Stimulated activated effector memory CD8-positive, alpha-beta T cell treated with anti-CD3 and anti-CD28 coated beads, Interleukin-12 subunit alpha, Interleukin-12 subunit beta, amount 100 ng/mL, for 72 hours (primary cell): ENCODE measurements at regions not wholly inside any gene's neighbourhood (a gene's known extent, or its start where the extent isn't known, plus 50 kb on each side); places are given as distances from the start of the nearest gene placed in this dataset.
A peak's percentile ranks its signal among the peaks of the same experiment; 100 is the strongest.

Source experiments
- ATAC-seq: fragments of 150-1000 bp; cut with Tn5 transposase; 2 replicates; pipeline ENCODE4 v1.10.0; 2021
- DNase-seq, 2 donors: peaks; one replicate each; pipeline ENCODE4 v3.0.0; 2021 to 2022; ENCODE audit warnings: low spot score in 2 of 2
- H3K27ac Mint-ChIP-seq: one replicate; pipeline ENCODE4 v1.8.0; 2022; ENCODE audit warnings: mild to moderate bottlenecking, mixed read lengths
- H3K36me3 Mint-ChIP-seq: one replicate; pipeline ENCODE4 v1.8.0; 2022; ENCODE audit warnings: mild to moderate bottlenecking, mixed read lengths
- H3K4me1 Mint-ChIP-seq: one replicate; pipeline ENCODE4 v1.8.0; 2022; ENCODE audit warnings: mixed read lengths
- H3K4me3 Mint-ChIP-seq: one replicate; pipeline ENCODE4 v1.8.0; 2022; ENCODE audit warnings: mild to moderate bottlenecking, mixed read lengths
- H3K9me3 Mint-ChIP-seq: one replicate; pipeline ENCODE4 v1.8.0; 2022; ENCODE audit warnings: mixed read lengths

GRCh38 chr9:109914280-109915027 lies 134.5 kb downstream of the PALM2AKAP2 start:
- H3K4me3 Mint-ChIP-seq = no peak overlapping the region
- DNase-seq (no peak), ATAC-seq (no peak)
- H3K4me1 Mint-ChIP-seq = peaks cover 16% of the 10 kb centered on the region
- H3K9me3 Mint-ChIP-seq = no peaks in the 10 kb centered on the region
- no peak overlapping the region for H3K27ac Mint-ChIP-seq
- no peaks in the 10 kb centered on the region for H3K36me3 Mint-ChIP-seq

GRCh38 chr9:109916316-109916715 lies 136.3 kb downstream of the PALM2AKAP2 start:
- H3K4me3 Mint-ChIP-seq = no peak overlapping the region
- ATAC-seq (no peak), DNase-seq (no peak)
- H3K4me1 Mint-ChIP-seq = peaks cover 20% of the 10 kb centered on the region
- H3K36me3 Mint-ChIP-seq = no peaks in the 10 kb centered on the region
- H3K27ac Mint-ChIP-seq = no peak overlapping the region
- H3K9me3 Mint-ChIP-seq = peaks cover 2% of the 10 kb centered on the region

- peak in 1 of 2 donors; percentile 66 for DNase-seq
- Mint-ChIP-seq H3K4me3 (peak overlapping the region; percentile 49), H3K36me3 (no peaks in the 10 kb centered on the region), H3K4me1 (peaks cover 20% of the 10 kb centered on the region), H3K9me3 (peaks cover 2% of the 10 kb centered on the region), H3K27ac (peak overlapping the region; percentile 86)
- peak; percentile 85 for ATAC-seq
Measured at GRCh38 chr9:109918339-109919163, 138.6 kb downstream of the PALM2AKAP2 start.

- H3K9me3 Mint-ChIP-seq = peaks cover 2% of the 10 kb centered on the region
- H3K4me1 Mint-ChIP-seq = peaks cover 20% of the 10 kb centered on the region
- ATAC-seq = no peak
- DNase-seq = no peak
- no peak overlapping the region for H3K4me3 Mint-ChIP-seq
- H3K36me3 Mint-ChIP-seq = no peaks in the 10 kb centered on the region
- no peak overlapping the region for H3K27ac Mint-ChIP-seq
Measured at GRCh38 chr9:109919736-109920408, 139.9 kb downstream of the PALM2AKAP2 start.

- no peak overlapping the region for H3K27ac Mint-ChIP-seq
- peaks cover 16% of the 10 kb centered on the region for H3K4me1 Mint-ChIP-seq
Measured at GRCh38 chr9:109922617-109923470, 142.8 kb downstream of the PALM2AKAP2 start.

GRCh38 chr9:109923471-109923760 lies 143.4 kb downstream of the PALM2AKAP2 start:
- DNase-seq = no peak
- Mint-ChIP-seq H3K9me3 (peaks cover 2% of the 10 kb centered on the region), H3K4me3 (no peak overlapping the region), H3K27ac (no peak overlapping the region), H3K4me1 (peaks cover 10% of the 10 kb centered on the region), H3K36me3 (no peaks in the 10 kb centered on the region)
- ATAC-seq = no peak

More at GRCh38 chr9:109922617-109923470, 142.8 kb downstream of the PALM2AKAP2 start:
- H3K4me3 Mint-ChIP-seq = no peak overlapping the region
- H3K36me3 Mint-ChIP-seq = no peaks in the 10 kb centered on the region
- ATAC-seq (no peak), DNase-seq (no peak)
- peaks cover 2% of the 10 kb centered on the region for H3K9me3 Mint-ChIP-seq

GRCh38 chr9:109923806-109924205 lies 143.8 kb downstream of the PALM2AKAP2 start:
- DNase-seq = no peak
- Mint-ChIP-seq H3K36me3 (no peaks in the 10 kb centered on the region), H3K4me1 (peaks cover 7% of the 10 kb centered on the region), H3K27ac (no peak overlapping the region), H3K4me3 (no peak overlapping the region), H3K9me3 (peaks cover 2% of the 10 kb centered on the region)
- no peak for ATAC-seq

- no peaks in the 10 kb centered on the region for H3K36me3 Mint-ChIP-seq
- DNase-seq (no peak), ATAC-seq (no peak)
- H3K27ac Mint-ChIP-seq = no peak overlapping the region
- no peaks in the 10 kb centered on the region for H3K4me1 Mint-ChIP-seq
- no peaks in the 10 kb centered on the region for H3K9me3 Mint-ChIP-seq
- H3K4me3 Mint-ChIP-seq = no peak overlapping the region
Measured at GRCh38 chr9:109925799-109926198, 145.8 kb downstream of the PALM2AKAP2 start.

GRCh38 chr9:109926421-109926869 lies 146.4 kb downstream of the PALM2AKAP2 start:
- no peak overlapping the region for H3K27ac Mint-ChIP-seq
- no peak overlapping the region for H3K4me3 Mint-ChIP-seq
- DNase-seq (no peak), ATAC-seq (no peak)
- H3K36me3 Mint-ChIP-seq = no peaks in the 10 kb centered on the region
- no peaks in the 10 kb centered on the region for H3K4me1 Mint-ChIP-seq
- H3K9me3 Mint-ChIP-seq = no peaks in the 10 kb centered on the region

- H3K36me3 Mint-ChIP-seq = no peaks in the 10 kb centered on the region
- ATAC-seq (no peak), DNase-seq (no peak)
- H3K9me3 Mint-ChIP-seq = no peaks in the 10 kb centered on the region
- H3K4me1 Mint-ChIP-seq = peaks cover 6% of the 10 kb centered on the region
- H3K27ac Mint-ChIP-seq = no peak overlapping the region
- no peak overlapping the region for H3K4me3 Mint-ChIP-seq
Measured at GRCh38 chr9:109931623-109932022, 151.6 kb downstream of the PALM2AKAP2 start.

GRCh38 chr9:109934136-109934856 lies 154.3 kb downstream of the PALM2AKAP2 start:
- no peak overlapping the region for H3K27ac Mint-ChIP-seq
- no peak overlapping the region for H3K4me3 Mint-ChIP-seq
- no peaks in the 10 kb centered on the region for H3K9me3 Mint-ChIP-seq
- DNase-seq (no peak), ATAC-seq (peak; percentile 74)
- no peaks in the 10 kb centered on the region for H3K36me3 Mint-ChIP-seq
- peaks cover 6% of the 10 kb centered on the region for H3K4me1 Mint-ChIP-seq

- DNase-seq = no peak
- Mint-ChIP-seq H3K9me3 (no peaks in the 10 kb centered on the region), H3K27ac (no peak overlapping the region), H3K4me3 (no peak overlapping the region), H3K4me1 (peaks cover 6% of the 10 kb centered on the region), H3K36me3 (no peaks in the 10 kb centered on the region)
- no peak for ATAC-seq
Measured at GRCh38 chr9:109934857-109935215, 154.8 kb downstream of the PALM2AKAP2 start.

GRCh38 chr9:109935406-109936087 lies 155.5 kb downstream of the PALM2AKAP2 start:
- peak; percentile 36 for ATAC-seq
- H3K4me3 Mint-ChIP-seq = no peak overlapping the region

More at GRCh38 chr9:109935406-109936087, 155.5 kb downstream of the PALM2AKAP2 start:
- no peaks in the 10 kb centered on the region for H3K9me3 Mint-ChIP-seq
- no peaks in the 10 kb centered on the region for H3K36me3 Mint-ChIP-seq
- H3K27ac Mint-ChIP-seq = no peak overlapping the region
- no peak for DNase-seq
- peaks cover 6% of the 10 kb centered on the region for H3K4me1 Mint-ChIP-seq
